ENCODE measurements at regions not wholly inside any gene's neighbourhood (a gene's known extent, or its start where the extent isn't known, plus 50 kb on each side); places are given as distances from the start of the nearest gene placed in this dataset.

DNA sequence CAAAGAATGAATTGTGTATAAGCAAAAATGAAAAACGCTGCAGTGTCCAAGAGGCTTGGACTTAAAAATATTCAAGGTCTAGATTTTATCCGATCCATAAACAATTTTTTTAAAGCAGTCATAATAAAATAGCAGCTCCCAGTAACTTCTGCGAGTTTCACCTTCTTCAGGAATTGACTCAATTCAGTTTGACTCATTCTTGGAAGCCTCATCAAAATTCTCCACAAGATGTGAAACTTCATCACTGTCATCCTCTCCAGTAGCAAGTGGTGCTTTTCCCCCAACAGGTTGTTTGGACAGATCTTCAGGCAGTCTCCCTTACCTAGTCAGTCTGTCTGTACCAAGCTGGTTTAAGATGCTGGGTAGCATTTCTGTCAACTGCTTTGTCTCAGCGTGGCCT lies 93.5 kb upstream of the FOXG1 start:
- DNase-seq (no peak), ATAC-seq (no peak)
- intact Hi-C loops (cut with DNase I, micrococcal nuclease) = no loop called here

DNA sequence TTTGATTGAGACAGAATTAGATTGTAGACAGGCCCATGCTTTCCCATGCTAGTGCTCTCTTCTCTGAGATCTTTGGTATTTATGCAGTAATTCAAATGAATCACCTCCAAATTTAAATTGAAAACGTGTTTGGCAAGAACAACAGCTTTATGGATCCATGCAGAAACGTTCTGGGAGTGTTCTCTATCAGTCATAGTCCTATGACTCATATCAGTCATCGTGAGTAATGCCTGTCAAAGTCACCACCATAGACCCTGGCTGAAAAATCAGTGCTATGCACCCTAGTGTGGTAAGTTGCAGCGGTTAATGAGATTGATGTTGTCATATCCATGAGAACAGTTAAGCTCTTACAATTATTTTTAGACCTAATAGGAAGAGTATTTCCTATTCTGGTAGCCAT lies 90.1 kb upstream of the FOXG1 start:
- ATAC-seq = no peak
- intact Hi-C loops (cut with DNase I, micrococcal nuclease) = no loop called here

DNA sequence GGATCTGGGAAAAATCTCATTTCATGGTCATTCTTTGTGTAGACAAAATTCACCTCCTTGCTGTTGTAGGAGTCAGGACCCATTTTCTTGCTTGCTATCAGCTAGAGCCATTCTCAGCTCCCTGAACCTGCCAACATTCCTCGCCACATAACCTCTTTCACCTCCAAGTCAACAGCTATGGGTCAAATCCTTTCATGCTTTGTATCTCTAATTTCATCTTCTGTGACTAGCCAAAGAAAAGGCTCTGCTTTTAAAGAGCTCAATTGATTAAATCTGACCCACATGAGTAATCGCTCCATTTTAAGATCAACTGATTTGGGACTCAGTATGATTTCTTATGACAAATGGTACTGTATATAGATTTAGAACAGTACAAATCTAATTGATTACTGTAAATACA lies 89.2 kb upstream of the FOXG1 start:
- DNase-seq (no peak), ATAC-seq (no peak)
- intact Hi-C loops (cut with DNase I, micrococcal nuclease) = no loop called here

More for the DNA sequence above, 90.1 kb upstream of the FOXG1 start:
- DNase-seq = no peak

DNA sequence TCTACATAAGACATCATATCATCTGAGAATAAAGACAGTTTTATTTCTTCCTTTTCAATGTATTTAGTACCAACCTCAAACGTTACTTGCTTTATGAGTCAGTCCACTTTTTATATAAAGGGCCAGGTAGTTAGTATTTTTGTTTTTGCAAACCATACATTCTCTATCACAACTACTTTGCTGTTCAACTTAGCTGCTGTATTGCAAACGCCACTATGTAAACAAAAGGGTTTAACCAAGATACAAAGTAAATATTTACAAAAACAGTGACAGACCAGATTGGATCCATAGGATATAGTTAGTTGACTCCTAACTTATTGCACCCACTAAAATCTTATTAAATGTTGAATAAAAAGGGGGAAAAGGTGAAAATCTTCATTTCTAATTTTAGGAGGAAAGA lies 87.7 kb upstream of the FOXG1 start:
- ATAC-seq = no peak
- DNase-seq = no peak
- intact Hi-C loops (cut with DNase I, micrococcal nuclease) = no loop called here

DNA sequence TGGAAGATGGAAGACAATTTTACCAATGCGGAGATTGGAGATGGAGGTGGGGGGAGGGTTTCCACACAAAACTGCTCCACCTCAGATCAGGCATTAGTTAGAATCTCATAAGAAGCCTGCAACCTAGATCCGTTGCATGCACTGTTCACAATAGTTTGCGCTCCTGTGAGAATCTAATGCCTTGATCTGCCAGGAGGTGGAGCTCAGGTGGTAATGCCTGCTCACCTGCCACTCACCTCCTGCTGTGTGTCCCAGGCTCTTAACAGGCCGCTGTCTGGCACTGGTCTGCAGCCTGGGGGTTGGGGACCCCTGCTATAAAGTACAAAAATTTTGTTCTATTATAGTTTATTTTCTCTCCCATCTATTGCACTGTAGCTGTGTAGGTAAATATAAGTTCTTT lies 84.9 kb upstream of the FOXG1 start:
- ATAC-seq (no peak), DNase-seq (no peak)
- intact Hi-C loops (cut with DNase I, micrococcal nuclease) = no loop called here

DNA sequence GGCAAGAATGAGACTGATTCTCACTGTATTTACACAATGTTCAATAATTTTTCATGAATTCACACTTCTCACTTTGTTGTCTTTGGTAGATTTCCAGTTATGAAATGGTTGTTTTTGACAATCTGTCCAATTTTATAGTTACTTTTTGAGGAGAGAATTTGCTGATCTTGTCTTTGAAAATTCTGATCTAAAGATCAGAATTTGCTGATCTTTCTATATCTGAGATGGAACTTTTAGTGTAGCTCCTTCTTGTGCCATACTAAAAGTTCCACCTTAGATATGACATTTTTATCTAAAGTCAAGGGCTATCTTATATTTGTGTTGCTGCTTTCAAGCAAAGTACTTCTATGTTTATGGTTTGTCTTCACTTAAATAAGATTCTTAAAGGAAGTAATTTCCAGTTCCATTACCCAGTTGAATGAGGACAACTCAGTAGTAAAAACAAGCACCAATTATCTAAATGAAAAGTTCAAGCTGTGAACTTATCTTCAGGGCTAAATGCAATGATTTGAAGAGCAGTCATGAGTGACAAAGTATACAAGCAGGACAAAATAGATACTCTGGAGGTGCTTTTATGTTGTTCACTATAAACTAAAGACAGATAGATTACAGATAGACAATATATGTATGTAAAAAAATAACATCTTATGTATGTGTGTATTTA lies 76.4 kb upstream of the FOXG1 start:
- intact Hi-C loops (cut with DNase I, micrococcal nuclease) = no loop called here
- no peak for DNase-seq
- no peak for ATAC-seq

DNA sequence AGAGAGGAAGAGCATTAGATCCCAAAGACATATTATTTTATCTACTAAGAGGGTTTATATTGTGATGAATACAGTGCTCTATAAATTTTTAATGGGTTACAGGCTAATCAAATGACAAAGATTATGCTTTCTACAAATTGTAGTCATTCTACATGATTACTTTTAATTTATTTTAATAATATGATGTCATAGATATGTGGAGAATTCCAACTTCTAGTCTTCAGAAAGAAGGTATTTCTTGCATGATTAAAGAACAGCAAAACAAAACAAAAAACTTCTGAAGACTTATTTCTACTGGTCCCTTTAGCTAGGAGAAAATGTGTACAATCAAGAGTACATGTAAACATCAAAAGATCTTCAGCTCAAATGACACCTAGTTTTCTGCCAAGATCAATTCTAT lies 71.5 kb upstream of the FOXG1 start:
- ATAC-seq = no peak
- intact Hi-C loops (cut with DNase I, micrococcal nuclease) = no loop called here
- DNase-seq = no peak

DNA sequence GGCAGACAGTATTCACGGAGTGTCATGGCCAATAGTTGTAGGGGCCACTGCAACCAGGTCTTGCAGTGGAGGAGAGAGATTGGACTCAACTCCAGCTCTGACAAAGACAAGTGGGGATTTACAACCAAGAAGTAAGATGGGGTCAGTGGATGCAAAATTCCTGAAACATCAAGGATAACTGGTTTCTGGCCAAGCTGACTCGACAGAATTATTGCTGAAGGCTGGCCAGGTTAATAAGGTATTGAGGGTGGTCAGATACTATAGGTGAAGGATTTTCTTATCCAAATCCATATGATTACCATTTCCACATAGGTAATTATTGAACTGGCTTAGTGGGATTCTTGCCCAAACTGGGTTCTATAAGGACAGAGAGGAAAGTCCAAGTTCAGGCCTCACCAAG lies 64.9 kb upstream of the FOXG1 start:
- no peak for DNase-seq
- no peak for ATAC-seq
- intact Hi-C loops (cut with DNase I, micrococcal nuclease) = no loop called here

DNA sequence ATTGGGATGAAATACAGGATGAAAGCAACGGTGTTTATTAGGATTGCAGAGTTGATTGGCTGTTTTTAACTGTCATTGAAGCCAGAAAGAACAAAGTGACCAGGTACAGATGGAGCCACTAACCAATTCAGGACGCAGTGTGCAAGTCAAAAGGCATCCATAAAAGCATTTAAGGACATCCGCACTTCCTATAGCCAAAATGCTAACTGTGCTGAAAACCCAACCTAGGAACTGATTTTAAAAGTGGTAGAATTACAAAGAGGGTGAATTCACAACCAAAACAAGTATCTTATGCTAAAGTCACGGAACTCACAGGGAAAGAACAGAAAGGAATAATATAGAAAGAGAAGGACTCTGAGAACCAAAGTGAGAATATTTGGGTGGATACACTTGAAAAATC lies 63.1 kb upstream of the FOXG1 start:
- intact Hi-C loops (cut with DNase I, micrococcal nuclease) = no loop called here
- DNase-seq (no peak), ATAC-seq (no peak)

DNA sequence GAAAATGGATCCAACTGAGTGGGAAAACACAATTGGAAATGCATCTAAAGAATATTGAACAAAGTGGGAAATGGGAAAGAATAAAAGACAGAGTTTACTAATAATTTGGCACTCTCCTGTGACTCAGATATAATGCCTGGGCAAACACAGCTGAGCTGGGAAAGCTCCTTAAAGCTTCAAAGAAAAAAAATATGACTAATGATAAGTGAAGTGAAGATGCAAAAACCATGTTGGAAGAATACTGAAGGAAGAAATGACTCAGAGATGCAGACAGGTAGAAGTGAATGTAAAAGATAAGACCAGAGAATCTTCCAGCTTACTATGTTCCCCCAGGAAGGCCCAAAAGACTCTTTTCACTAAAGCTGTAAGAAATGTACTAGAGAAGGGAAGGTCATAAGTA lies 62.4 kb upstream of the FOXG1 start:
- intact Hi-C loops (cut with DNase I, micrococcal nuclease) = no loop called here
- no peak for DNase-seq
- no peak for ATAC-seq

DNA sequence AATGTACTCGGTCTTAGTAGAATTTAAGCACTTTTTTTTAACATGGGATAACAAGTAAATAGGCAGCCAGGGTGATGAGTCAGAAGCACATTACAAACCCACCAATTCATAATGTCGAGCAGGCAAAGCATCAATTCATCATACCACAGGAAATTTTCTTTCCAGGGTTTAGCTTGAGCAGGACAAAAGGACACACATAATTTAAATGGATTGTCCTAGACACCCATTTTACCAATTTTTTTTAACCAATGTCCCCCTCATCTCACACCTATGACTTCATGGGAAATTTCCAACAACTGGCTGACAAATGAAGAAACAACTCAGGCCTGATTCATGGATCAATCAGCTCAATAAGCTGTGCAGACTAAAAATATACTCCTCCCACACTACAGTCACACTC lies 58.8 kb upstream of the FOXG1 start:
- intact Hi-C loops (cut with DNase I, micrococcal nuclease) = no loop called here
- ATAC-seq (no peak), DNase-seq (no peak)

DNA sequence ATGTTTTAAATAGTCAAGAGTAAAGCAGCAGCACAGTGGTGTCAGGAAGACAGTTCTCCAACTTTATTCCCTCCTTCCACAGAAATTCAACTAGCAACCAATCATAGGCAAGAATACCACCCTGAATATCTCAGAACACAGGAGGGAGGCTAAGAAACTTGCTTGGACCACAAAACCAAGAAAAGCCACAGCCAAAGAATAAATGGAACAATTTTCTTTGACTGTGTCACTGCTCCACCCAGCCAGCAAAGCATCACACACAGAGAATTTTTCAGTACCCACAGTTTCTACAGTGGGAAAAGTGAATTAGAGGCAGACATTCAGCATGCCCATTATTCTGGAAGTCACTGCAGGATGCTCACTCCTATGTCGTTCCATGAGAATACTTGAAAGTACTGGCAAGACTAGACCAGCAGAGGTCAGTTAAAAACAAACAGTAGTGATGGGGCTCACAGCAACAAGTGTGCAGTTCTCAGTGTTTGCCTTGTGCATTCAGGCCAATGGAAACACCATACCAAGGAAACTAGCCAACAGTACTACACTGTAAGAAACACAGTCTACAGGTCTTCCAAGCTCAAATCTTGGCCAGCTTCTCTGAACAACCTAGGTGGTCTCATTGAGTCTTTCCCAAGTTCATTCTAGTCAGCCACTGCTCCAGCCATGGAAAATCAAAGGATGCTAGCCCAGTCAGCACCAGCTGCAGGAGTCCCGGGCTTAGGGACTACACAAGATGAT lies 56.8 kb upstream of the FOXG1 start:
- no peak for DNase-seq
- intact Hi-C loops (cut with DNase I, micrococcal nuclease) = no loop called here
- no peak for ATAC-seq

Small RNA genes lying in the stretch of these regions (microRNA-seq; reads per million reads assigned to microRNA genes)
- gene MIR3171 (0 reads per million in 2 donors), gene MIR4307 (0 reads per million in 2 donors)
